ENCODE measurements at regions not wholly inside any gene's neighbourhood (a gene's known extent, or its start where the extent isn't known, plus 50 kb on each side); places are given as distances from the start of the nearest gene placed in this dataset.

DNA sequence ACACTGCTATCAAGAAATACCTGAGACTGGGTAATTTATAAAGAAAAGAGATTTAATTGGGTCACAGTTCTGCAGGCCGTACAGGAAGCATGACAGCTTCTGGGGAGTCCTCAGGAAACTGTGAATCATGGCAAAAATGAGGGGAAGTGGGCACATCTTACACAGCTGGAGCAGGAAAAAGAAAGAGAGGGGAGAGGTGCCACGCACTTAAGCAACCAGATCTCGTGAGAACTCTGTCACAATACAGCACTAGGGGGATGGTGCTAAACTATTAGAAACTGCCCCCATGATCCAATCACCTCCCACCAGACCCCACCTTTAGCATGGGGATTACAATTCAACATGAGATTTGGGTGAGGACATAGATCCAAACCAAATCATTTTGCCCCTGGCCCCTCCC, 105.5 kb upstream of the CPLX2 start:
- DNase-seq = no peak

- no peak for DNase-seq
Measured at GRCh38 chr5:175766963-175767362, 104.4 kb upstream of the CPLX2 start.

DNA sequence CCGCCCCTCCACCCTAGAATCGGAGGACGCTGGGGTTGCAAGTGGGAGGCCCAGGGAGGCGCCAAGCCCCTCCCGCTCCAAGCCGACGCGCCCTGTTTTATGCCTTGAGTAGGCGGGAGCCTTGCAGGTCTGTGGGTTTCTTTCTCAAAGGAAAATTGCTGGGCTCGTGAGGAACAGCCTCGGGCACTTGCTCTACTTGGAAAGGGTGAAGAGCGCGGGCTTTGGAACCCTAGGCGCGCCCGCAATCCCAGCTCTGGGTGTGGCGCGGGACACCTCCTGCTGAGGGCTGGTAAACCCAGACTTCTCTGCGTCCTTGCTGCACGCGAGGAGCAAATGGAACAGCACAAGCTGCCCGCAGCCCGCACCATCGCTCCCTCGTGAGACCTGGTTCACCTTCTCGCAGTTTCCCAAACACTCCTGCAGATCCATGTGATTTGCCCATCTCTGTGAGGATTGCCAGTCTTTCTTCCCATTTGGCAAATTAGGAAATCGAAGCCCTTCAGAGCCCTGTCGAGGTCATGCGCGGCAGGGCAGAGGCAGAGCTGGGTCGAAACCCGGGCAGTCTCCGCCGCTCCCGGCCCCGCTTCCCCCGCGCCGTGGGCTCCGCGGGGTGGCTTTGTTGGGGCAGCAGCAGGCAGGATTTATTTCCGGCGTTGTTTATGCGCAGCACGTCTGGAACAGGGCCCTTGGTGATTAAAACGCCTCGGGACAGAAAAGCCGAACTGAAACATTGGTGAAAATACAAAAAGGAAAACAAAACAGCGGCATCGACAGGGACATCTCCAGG, 98.4 kb upstream of the CPLX2 start:
- DNase-seq = no peak

- no peak for DNase-seq
Measured at GRCh38 chr5:175773534-175774070, 97.8 kb upstream of the CPLX2 start.

DNA sequence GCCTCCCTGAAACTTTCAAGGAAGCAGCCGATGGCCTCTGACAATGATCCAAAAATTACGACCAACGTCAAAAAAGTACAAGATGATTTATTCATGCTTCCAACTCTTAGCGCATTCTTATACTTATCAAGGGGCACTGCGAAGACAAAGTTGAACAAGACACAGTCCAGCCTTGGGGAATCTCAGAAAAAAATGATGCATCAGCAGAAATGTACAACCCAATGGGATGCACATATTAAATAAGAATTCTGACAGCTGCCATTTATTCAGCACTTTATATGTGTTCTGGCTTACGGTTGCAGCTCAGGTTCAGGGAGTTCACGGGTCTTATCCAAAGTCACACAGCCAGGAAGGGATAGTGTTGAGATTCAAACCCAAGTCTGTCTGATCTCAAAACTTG, 96.0 kb upstream of the CPLX2 start:
- no peak for DNase-seq

- no peak for DNase-seq
Measured at GRCh38 chr5:175778951-175779503, 92.4 kb upstream of the CPLX2 start.

DNA sequence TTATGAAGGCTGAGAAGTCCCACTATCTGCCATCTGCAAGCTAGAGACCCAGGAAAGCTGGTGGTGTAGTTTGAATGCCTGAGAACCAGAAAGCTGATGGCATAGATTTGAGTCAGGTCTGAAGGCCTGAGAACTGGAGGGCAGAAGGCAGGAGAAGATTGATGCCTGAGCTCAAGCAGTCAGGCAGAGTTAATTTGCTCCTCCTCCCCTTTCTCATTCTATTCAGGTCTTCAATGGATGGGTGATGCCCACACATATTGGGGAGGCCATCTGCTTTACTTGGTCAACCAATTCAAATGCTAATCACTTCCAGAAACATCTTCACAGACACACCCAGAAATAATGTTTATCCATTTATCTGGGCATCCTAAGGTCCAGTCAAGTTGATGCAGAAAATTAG, 87.6 kb upstream of the CPLX2 start:
- no peak for DNase-seq

- DNase-seq = no peak
Measured at GRCh38 chr5:175784230-175784629, 87.1 kb upstream of the CPLX2 start.

GRCh38 chr5:175785681-175786080, 85.7 kb upstream of the CPLX2 start:
- DNase-seq = no peak

- DNase-seq = no peak
Measured at GRCh38 chr5:175788155-175788787, 83.1 kb upstream of the CPLX2 start.

GRCh38 chr5:175789670-175790069, 81.7 kb upstream of the CPLX2 start:
- no peak for DNase-seq

DNA sequence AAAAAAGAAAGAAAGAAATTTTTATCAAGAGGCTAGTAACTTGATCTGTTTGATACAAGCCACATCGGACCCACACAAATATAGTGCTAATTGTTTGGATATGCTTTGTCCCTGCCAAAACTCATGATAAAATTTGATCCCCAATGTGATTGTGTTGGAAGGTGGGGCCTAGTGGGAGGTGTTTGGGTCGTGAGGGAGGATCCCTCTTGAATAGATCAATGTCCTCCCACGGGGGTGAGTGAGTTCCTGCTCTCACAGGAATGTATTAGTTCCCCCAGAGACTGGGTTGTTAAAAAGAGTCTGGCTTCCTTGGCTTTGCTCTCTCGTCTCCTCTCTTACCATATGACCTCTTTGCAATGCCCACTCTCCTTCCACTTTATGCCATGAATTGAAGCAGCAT, 80.6 kb upstream of the CPLX2 start:
- DNase-seq = no peak

- DNase-seq = no peak
Measured at GRCh38 chr5:175795959-175796358, 75.4 kb upstream of the CPLX2 start.

GRCh38 chr5:175796536-175797499, 74.6 kb upstream of the CPLX2 start:
- DNase-seq = peak; percentile 90

GRCh38 chr5:175797521-175798038, 73.8 kb upstream of the CPLX2 start:
- no peak for DNase-seq

- no peak for DNase-seq
Measured at GRCh38 chr5:175798626-175799025, 72.8 kb upstream of the CPLX2 start.

- DNase-seq = no peak
Measured at GRCh38 chr5:175800656-175801081, 70.7 kb upstream of the CPLX2 start.

DNA sequence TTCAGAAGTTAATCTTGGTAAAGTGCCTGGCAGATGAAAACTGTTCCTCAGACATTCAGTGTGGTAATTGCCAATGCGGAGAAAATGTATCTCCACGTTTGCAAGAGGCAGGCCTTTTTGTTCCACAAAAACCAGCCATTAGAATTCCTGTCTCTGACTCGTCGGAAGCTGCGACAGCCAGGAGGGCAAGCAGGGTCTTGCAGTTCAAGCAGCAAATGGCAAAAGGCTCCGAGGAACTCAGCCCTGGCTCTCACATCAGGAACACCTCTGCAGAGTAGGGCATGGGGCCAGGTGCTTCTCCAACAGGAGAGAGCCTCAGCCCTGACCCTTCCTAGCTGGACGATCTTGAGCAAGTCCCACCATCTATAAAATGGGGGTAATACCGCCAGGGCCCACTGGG, 69.0 kb upstream of the CPLX2 start:
- DNase-seq = no peak

GRCh38 chr5:175803254-175803653, 68.1 kb upstream of the CPLX2 start:
- no peak for DNase-seq

GRCh38 chr5:175803736-175804454, 67.5 kb upstream of the CPLX2 start:
- DNase-seq = no peak

- no peak for DNase-seq
Measured at GRCh38 chr5:175805256-175806011, 65.9 kb upstream of the CPLX2 start.
